B cell (primary cell): ENCODE measurements at regions not wholly inside any gene's neighbourhood (a gene's known extent, or its start where the extent isn't known, plus 50 kb on each side); places are given as distances from the start of the nearest gene placed in this dataset.

Experiments
- ATAC-seq: fragments of 200-7000 bp; cut with Tn5 transposase; one replicate; pipeline ENCODE4 v1.10.0; 2021; ENCODE audit warnings: low read depth, mild to moderate bottlenecking, moderate number of reproducible peaks, moderate library complexity
- CTCF ChIA-PET: fragments of 350-600 bp; sonication (Branson Sonifier 250); formaldehyde crosslinking; loops from one replicate; lab custom pipeline; 2021; ENCODE audit warnings: antibody characterized with exemption, inconsistent platforms; lab: Charles Lee
- POLR2A ChIA-PET: fragments of 350-600 bp; sonication (Branson Sonifier 250); formaldehyde crosslinking; loops from one replicate; lab custom pipeline; 2021; ENCODE audit warnings: antibody characterized with exemption; lab: Charles Lee
- DNase-seq: peaks from one replicate; pipeline ENCODE4 v3.0.0; 2013
- H2AFZ ChIP-seq: 2 replicates; pipeline ENCODE4 v1.6.1; 2012; ENCODE audit warnings: mild to moderate bottlenecking, low read depth, low read length; ENCODE audit not compliant: insufficient read depth, poor library complexity, severe bottlenecking
- H3K27ac ChIP-seq, 2 donors: 1 replicate in 1 of 2; 2 replicates in 1 of 2; pipeline ENCODE4 v1.5.1; 2012 to 2013; ENCODE audit warnings: low read length in 2 of 2, mild to moderate bottlenecking in 2 of 2, moderate library complexity in 1 of 2
- H3K27me3 ChIP-seq, 4 experiments: fragments of 200-600 bp in 1 of 4; sonication (generic) in 1 of 4; replicated peaks in 1 of 4; 1 replicate in 2 of 4; 2 replicates in 2 of 4; pipeline versions ENCODE4 v1.6.1 to v1.7.0; 2013 to 2016; ENCODE audit warnings: low read length in 3 of 4, mild to moderate bottlenecking in 2 of 4, mixed read lengths in 1 of 4, moderate library complexity in 1 of 4; ENCODE audit not compliant: insufficient read depth in 4 of 4, control insufficient read depth in 3 of 4; ENCODE audit errors: control extremely low read depth in 1 of 4
- H3K36me3 ChIP-seq, 2 experiments: replicated peaks in 1 of 2; 1 replicate in 1 of 2; 2 replicates in 1 of 2; pipeline versions ENCODE4 v1.6.1 to v1.7.1; 2013; ENCODE audit warnings: low read length in 1 of 2; ENCODE audit not compliant: insufficient read depth in 2 of 2, control insufficient read depth in 1 of 2; ENCODE audit errors: control extremely low read depth in 1 of 2, extremely low read depth in 1 of 2
- H3K4me1 ChIP-seq, 2 donors: fragments of 200-600 bp in 1 of 2; sonication (generic) in 1 of 2; 1 replicate in 1 of 2; 2 replicates in 1 of 2; pipeline versions ENCODE4 v1.5.1 to v1.6.1; 2013 to 2017; ENCODE audit warnings: low read length in 2 of 2; ENCODE audit not compliant: control insufficient read depth in 2 of 2, insufficient read depth in 2 of 2
- H3K4me2 ChIP-seq: replicated peaks from 2 replicates; pipeline ENCODE3; 2012; ENCODE audit warnings: mild to moderate bottlenecking, low read depth, low read length; ENCODE audit not compliant: poor library complexity, severe bottlenecking
- H3K4me3 ChIP-seq, 5 experiments: fragments of 200-600 bp in 1 of 5; sonication (generic) in 1 of 5; 1 replicate in 3 of 5; 2 replicates in 2 of 5; pipeline versions ENCODE4 v1.5.1 to v1.7.0; 2011 to 2016; ENCODE audit warnings: low read length in 4 of 5, mild to moderate bottlenecking in 4 of 5, low read depth in 2 of 5, control low read depth in 1 of 5, moderate library complexity in 1 of 5; ENCODE audit not compliant: insufficient read depth in 1 of 5; ENCODE audit errors: control extremely low read depth in 1 of 5, extremely low read depth in 1 of 5
- H3K79me2 ChIP-seq: fragments of 200-600 bp; sonication (generic); one replicate; pipeline ENCODE4 v1.6.0; 2016; ENCODE audit warnings: low read length; ENCODE audit not compliant: control insufficient read depth, insufficient read depth
- H3K9ac ChIP-seq: fragments of 200-600 bp; sonication (generic); 2 replicates; pipeline ENCODE4 v1.6.1; 2017; ENCODE audit warnings: mild to moderate bottlenecking, low read length, moderate library complexity
- H3K9me3 ChIP-seq, 3 donors: one replicate each; pipeline versions ENCODE4 v1.6.1 to v1.7.1; 2013; ENCODE audit warnings: low read length in 2 of 3; ENCODE audit not compliant: control insufficient read depth in 2 of 3, insufficient read depth in 1 of 3; ENCODE audit errors: control extremely low read depth in 1 of 3
- H4K20me1 ChIP-seq: 2 replicates; pipeline ENCODE4 v1.6.0; 2012; ENCODE audit warnings: mild to moderate bottlenecking, low read length; ENCODE audit not compliant: insufficient read depth, control insufficient read depth, poor library complexity, severe bottlenecking
- H3K27ac Mint-ChIP-seq: one replicate; pipeline ENCODE4 v1.8.0; 2021; ENCODE audit warnings: mixed read lengths
- H3K27me3 Mint-ChIP-seq: one replicate; pipeline ENCODE4 v1.8.0; 2021; ENCODE audit warnings: mixed read lengths
- H3K4me1 Mint-ChIP-seq: one replicate; pipeline ENCODE4 v1.8.0; 2021; ENCODE audit warnings: mixed read lengths
- H3K4me3 Mint-ChIP-seq: one replicate; pipeline ENCODE4 v1.8.0; 2021; ENCODE audit warnings: mixed read lengths
- H3K9me3 Mint-ChIP-seq: one replicate; pipeline ENCODE4 v1.8.0; 2022; ENCODE audit warnings: mixed read lengths; ENCODE audit not compliant: insufficient read depth
- CTCF ChIP-seq: fragments of 200-600 bp; IDR thresholded peaks from one replicate; pipeline ENCODE4 v1.8.0; 2022; ENCODE audit warnings: antibody characterized with exemption, mild to moderate bottlenecking
- EZH2 ChIP-seq: IDR thresholded peaks from 2 replicates; pipeline ENCODE4 v1.6.1; 2012; ENCODE audit warnings: borderline replicate concordance, low read depth, mild to moderate bottlenecking, moderate library complexity, low read length; ENCODE audit not compliant: insufficient read depth, poor library complexity, severe bottlenecking
- WGBS: methylation state at CpG from one replicate; pipeline ENCODE4 v1.1.5; 2013; ENCODE audit warnings: missing lambda C conversion rate; ENCODE audit not compliant: insufficient coverage; 5-methylcytosine and 5-hydroxymethylcytosine counted together
- intact Hi-C: fragments of 100-400 bp; cut with micrococcal nuclease; formaldehyde crosslinking; loops from one replicate; pipeline ENCODE4 v1.10.0; 2022

GRCh38 chr6:16969699-16970655 lies 131.9 kb upstream of the STMND1 start:
- DNase-seq (no peak), ATAC-seq (no peak)
- POLR2A ChIA-PET, result no interaction called here
- H3K9ac ChIP-seq, result no peak overlapping the region
- no peaks in the 10 kb centered on the region for H3K36me3 ChIP-seq
- TF ChIP-seq CTCF, result no peak
- no peak for TF ChIP-seq EZH2
- Mint-ChIP-seq H3K27ac (no peak overlapping the region), H3K9me3 (no peaks in the 10 kb centered on the region), H3K4me3 (no peak overlapping the region), H3K4me1 (no peaks in the 10 kb centered on the region), H3K27me3 (peaks cover 27% of the 10 kb centered on the region)
- H3K9me3 ChIP-seq, result no peaks in the 10 kb centered on the region
- no peaks in the 10 kb centered on the region for H4K20me1 ChIP-seq
- H3K4me1 ChIP-seq, result peaks cover 0 to 1% of the 10 kb centered on the region in 2 donors
- H3K4me3 ChIP-seq, result no peak overlapping the region
- intact Hi-C loops, result no loop called here
- no peak overlapping the region for H3K4me2 ChIP-seq
- H2AFZ ChIP-seq, result no peak overlapping the region
- no peak overlapping the region for H3K27ac ChIP-seq
- peaks cover 0 to 3% (median 0%) of the 10 kb centered on the region in 4 experiments for H3K27me3 ChIP-seq
- CTCF ChIA-PET, result no interaction called here
- 60% methylated on average over 1 of the region's 4 CpGs for WGBS
- H3K79me2 ChIP-seq, result no peaks in the 10 kb centered on the region

- Mint-ChIP-seq H3K27me3 (peaks cover 24% of the 10 kb centered on the region), H3K4me1 (no peaks in the 10 kb centered on the region), H3K4me3 (no peak overlapping the region), H3K27ac (no peak overlapping the region), H3K9me3 (no peaks in the 10 kb centered on the region)
- H4K20me1 ChIP-seq, result no peaks in the 10 kb centered on the region
- no peak overlapping the region for H3K9ac ChIP-seq
- no peak overlapping the region for H3K4me2 ChIP-seq
- H3K79me2 ChIP-seq, result no peaks in the 10 kb centered on the region
- no peak overlapping the region for H2AFZ ChIP-seq
- peaks cover 0 to 7% (median 2%) of the 10 kb centered on the region in 4 experiments for H3K27me3 ChIP-seq
- ChIA-PET CTCF (interaction anchor here (1.1 kb wide), 1 partner anchor 106 kb away, joined by 3 read pairs; no protein-coding TSS in a partner anchor), POLR2A (no interaction called here)
- DNase-seq (no peak), ATAC-seq (no peak)
- no peak overlapping the region for H3K27ac ChIP-seq
- TF ChIP-seq EZH2 (no peak), CTCF (no peak)
- H3K4me1 ChIP-seq, result peaks cover 0 to 3% of the 10 kb centered on the region in 2 donors
- WGBS, result 100% methylated on average over 2 of the region's 5 CpGs
- H3K9me3 ChIP-seq, result no peaks in the 10 kb centered on the region
- intact Hi-C loops, result no loop called here
- H3K36me3 ChIP-seq, result no peaks in the 10 kb centered on the region
- no peak overlapping the region for H3K4me3 ChIP-seq
Measured at GRCh38 chr6:16968101-16968500, 133.7 kb upstream of the STMND1 start.
